PC-9 (cell line): ENCODE measurements at regions not wholly inside any gene's neighbourhood (a gene's known extent, or its start where the extent isn't known, plus 50 kb on each side); places are given as distances from the start of the nearest gene placed in this dataset.

Source experiments
- CTCF ChIP-seq: fragments of 200-600 bp; sonication (generic); conservative IDR thresholded peaks from 2 replicates; pipeline ENCODE4 v1.6.1; 2017; ENCODE audit warnings: mixed run types, antibody characterized with exemption, mild to moderate bottlenecking, moderate library complexity
- EZH2 ChIP-seq: fragments of 200-600 bp; sonication (generic); IDR thresholded peaks from 2 replicates; pipeline ENCODE4 v1.8.0; 2017; ENCODE audit warnings: antibody characterized with exemption, low read depth

- TF ChIP-seq EZH2 (no peak), CTCF (no peak)
Measured at GRCh38 chr11:130620548-130620947, 172.1 kb downstream of the ADAMTS15 start.
